Vagina (tissue), 2 donors: ENCODE measurements at regions not wholly inside any gene's neighbourhood (a gene's known extent, or its start where the extent isn't known, plus 50 kb on each side); places are given as distances from the start of the nearest gene placed in this dataset.

ENCODE experiments used
- DNase-seq, 2 donors: peaks; one replicate each; pipeline ENCODE4 v3.0.0-alpha.2; 2017; ENCODE audit errors: extremely low spot score in 2 of 2
- H3K27ac ChIP-seq: fragments of 200-600 bp; sonication (generic); one replicate; pipeline ENCODE4 v1.5.1; 2019
- H3K27me3 ChIP-seq: fragments of 200-600 bp; sonication (generic); one replicate; pipeline ENCODE4 v1.5.1; 2019
- H3K36me3 ChIP-seq, 2 donors: fragments of 200-600 bp; sonication (generic); one replicate each; pipeline ENCODE4 v1.5.1; 2017 to 2019
- H3K4me1 ChIP-seq: fragments of 200-600 bp; sonication (generic); one replicate; pipeline ENCODE4 v1.5.1; 2019
- H3K4me3 ChIP-seq, 2 donors: fragments of 200-600 bp; sonication (generic); 1 replicate in 1 of 2; 2 replicates in 1 of 2; pipeline ENCODE4 v1.5.1; 2016 to 2019
- H3K9me3 ChIP-seq: fragments of 200-600 bp; sonication (generic); one replicate; pipeline ENCODE4 v1.5.1; 2019
- CTCF ChIP-seq, 3 experiments: fragments of 450-650 bp in 2 of 3; fragments of 200-600 bp in 1 of 3; sonication (generic) in 1 of 3; IDR thresholded peaks; one replicate each; pipeline ENCODE4 v1.5.1; 2017 to 2019; ENCODE audit warnings: antibody characterized with exemption in 3 of 3, mild to moderate bottlenecking in 2 of 3, moderate library complexity in 2 of 3
- POLR2A ChIP-seq, 2 donors: fragments of 450-650 bp; IDR thresholded peaks; one replicate each; pipeline ENCODE4 v1.6.1; 2017; ENCODE audit warnings: antibody characterized with exemption in 2 of 2, mild to moderate bottlenecking in 2 of 2, moderate library complexity in 2 of 2
- POLR2AphosphoS5 ChIP-seq, 2 donors: sonication (generic); formaldehyde crosslinking; IDR thresholded peaks; one replicate each; pipeline ENCODE4 v1.9.0; 2017; ENCODE audit warnings: antibody characterized with exemption in 2 of 2, mild to moderate bottlenecking in 2 of 2, low read depth in 1 of 2; ENCODE audit not compliant: insufficient read depth in 1 of 2
- intact Hi-C: fragments of 100-400 bp; cut with DNase I; formaldehyde crosslinking; loops from one replicate; pipeline ENCODE4 v1.15.1; 2023

- TF ChIP-seq CTCF (IDR thresholded peaks at IDR 0.05): no peak
- TF ChIP-seq POLR2A (IDR thresholded peaks at IDR 0.05): no peak
- no peak for TF ChIP-seq POLR2AphosphoS5 (IDR thresholded peaks at IDR 0.05; ENCODE audit: insufficient read depth in 1 of 2, low read depth in 1 of 2)
- Histone ChIP-seq H3K27ac (no peak overlapping the region), H3K4me3 (no peak overlapping the region), H3K9me3 (no peaks in the 10 kb centered on the region), H3K4me1 (peaks cover 19% of the 10 kb centered on the region), H3K27me3 (no peaks in the 10 kb centered on the region), H3K36me3 (no peaks in the 10 kb centered on the region)
- DNase-seq: no peak
- intact Hi-C loops: no loop called here
Measured at GRCh38 chr4:147310312-147310711, 170.6 kb upstream of the EDNRA start.

GRCh38 chr4:147311956-147312355 lies 168.9 kb upstream of the EDNRA start:
- no peaks in the 10 kb centered on the region for H3K36me3 ChIP-seq
- TF ChIP-seq POLR2A (IDR thresholded peaks at IDR 0.05): no peak
- TF ChIP-seq CTCF (IDR thresholded peaks at IDR 0.05): no peak
- TF ChIP-seq POLR2AphosphoS5 (IDR thresholded peaks at IDR 0.05; ENCODE audit: insufficient read depth in 1 of 2, low read depth in 1 of 2): no peak
- intact Hi-C loops: no loop called here
- H3K4me3 ChIP-seq: no peak overlapping the region
- H3K27me3 ChIP-seq: no peaks in the 10 kb centered on the region
- H3K9me3 ChIP-seq: no peaks in the 10 kb centered on the region
- H3K4me1 ChIP-seq: peaks cover 19% of the 10 kb centered on the region
- H3K27ac ChIP-seq: no peak overlapping the region
- no peak for DNase-seq

GRCh38 chr4:147312376-147313046 lies 168.4 kb upstream of the EDNRA start:
- no peak overlapping the region for H3K4me3 ChIP-seq
- H3K4me1 ChIP-seq: peaks cover 19% of the 10 kb centered on the region
- no peaks in the 10 kb centered on the region for H3K9me3 ChIP-seq
- intact Hi-C loops: no loop called here
- DNase-seq: no peak
- no peaks in the 10 kb centered on the region for H3K36me3 ChIP-seq
- no peaks in the 10 kb centered on the region for H3K27me3 ChIP-seq
- no peak overlapping the region for H3K27ac ChIP-seq
- no peak for TF ChIP-seq POLR2AphosphoS5 (IDR thresholded peaks at IDR 0.05; ENCODE audit: insufficient read depth in 1 of 2, low read depth in 1 of 2)
- no peak for TF ChIP-seq POLR2A (IDR thresholded peaks at IDR 0.05)
- no peak for TF ChIP-seq CTCF (IDR thresholded peaks at IDR 0.05)

- intact Hi-C loops: no loop called here
- H3K36me3 ChIP-seq: no peaks in the 10 kb centered on the region
- no peaks in the 10 kb centered on the region for H3K9me3 ChIP-seq
- no peaks in the 10 kb centered on the region for H3K27me3 ChIP-seq
- no peak for DNase-seq
- no peak overlapping the region for H3K27ac ChIP-seq
- peaks cover 19% of the 10 kb centered on the region for H3K4me1 ChIP-seq
- no peak overlapping the region for H3K4me3 ChIP-seq
- TF ChIP-seq POLR2AphosphoS5 (IDR thresholded peaks at IDR 0.05; ENCODE audit: insufficient read depth in 1 of 2, low read depth in 1 of 2) (no peak), POLR2A (IDR thresholded peaks at IDR 0.05) (no peak), CTCF (IDR thresholded peaks at IDR 0.05) (no peak)
Measured at GRCh38 chr4:147313108-147313507, 167.8 kb upstream of the EDNRA start.

- Histone ChIP-seq H3K27me3 (no peaks in the 10 kb centered on the region), H3K36me3 (no peaks in the 10 kb centered on the region), H3K27ac (no peak overlapping the region), H3K4me1 (no peaks in the 10 kb centered on the region), H3K9me3 (no peaks in the 10 kb centered on the region), H3K4me3 (no peak overlapping the region)
- DNase-seq: no peak
- intact Hi-C loops: no loop called here
- TF ChIP-seq CTCF (IDR thresholded peaks at IDR 0.05) (no peak), POLR2A (IDR thresholded peaks at IDR 0.05) (no peak), POLR2AphosphoS5 (IDR thresholded peaks at IDR 0.05; ENCODE audit: insufficient read depth in 1 of 2, low read depth in 1 of 2) (no peak)
Measured at GRCh38 chr4:147318586-147318985, 162.3 kb upstream of the EDNRA start.
